CD1c-positive myeloid dendritic cell (primary cell): ENCODE measurements at regions not wholly inside any gene's neighbourhood (a gene's known extent, or its start where the extent isn't known, plus 50 kb on each side); places are given as distances from the start of the nearest gene placed in this dataset.
"Not testable (repeated sequence)": the region's sequence is repeated elsewhere in the genome, so short reads cannot be mapped to it uniquely, and the experiment has no call there.

Source experiments
- DNase-seq: peaks from one replicate; pipeline ENCODE4 v3.0.0-alpha.2; 2016; ENCODE audit errors: extremely low spot score

DNA sequence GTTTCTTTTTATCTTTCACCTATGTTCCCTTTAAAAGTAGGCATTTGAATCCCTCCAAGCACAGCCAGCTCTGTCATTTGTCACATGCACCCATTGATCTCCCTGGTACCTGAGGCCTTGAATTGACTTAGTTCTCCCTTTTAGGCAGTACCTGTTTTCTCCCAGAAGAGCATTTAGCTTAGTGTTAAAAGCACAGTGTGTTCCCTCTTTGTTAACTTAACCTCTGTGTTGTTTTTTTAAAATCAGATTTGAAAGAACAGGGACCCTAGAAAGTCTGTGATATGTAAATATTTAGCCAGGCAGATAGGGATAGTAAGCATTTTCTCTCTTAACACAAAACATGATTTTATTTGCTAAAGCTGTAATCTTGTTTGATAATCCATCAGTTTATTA, 113.8 kb upstream of the SPATA31D4 start:
- no peak for DNase-seq

GRCh38 chr9:81814794-81815464, 113.3 kb upstream of the SPATA31D4 start:
- no peak for DNase-seq

DNA sequence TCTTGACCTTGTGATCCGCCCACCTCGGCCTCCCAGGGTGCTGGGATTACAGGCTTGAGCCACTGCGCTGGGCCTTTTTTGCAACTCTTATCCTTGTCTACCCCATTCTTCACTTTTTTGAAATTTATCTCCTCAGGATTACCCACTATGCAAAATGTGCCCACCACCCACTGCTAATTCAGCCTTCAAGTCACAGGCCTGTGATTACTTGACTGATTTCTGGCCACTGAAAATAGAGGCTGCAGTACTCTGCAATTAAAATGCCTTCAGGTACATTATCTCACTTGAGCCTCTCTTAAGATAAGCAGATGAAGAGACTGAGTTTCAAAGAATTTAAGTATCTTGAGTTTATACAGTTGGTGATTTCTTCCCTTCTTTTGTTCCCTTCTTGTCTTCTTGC, 112.4 kb upstream of the SPATA31D4 start:
- no peak for DNase-seq

- DNase-seq, result no peak
Observed at GRCh38 chr9:81819155-81819554, 109.1 kb upstream of the SPATA31D4 start.

DNA sequence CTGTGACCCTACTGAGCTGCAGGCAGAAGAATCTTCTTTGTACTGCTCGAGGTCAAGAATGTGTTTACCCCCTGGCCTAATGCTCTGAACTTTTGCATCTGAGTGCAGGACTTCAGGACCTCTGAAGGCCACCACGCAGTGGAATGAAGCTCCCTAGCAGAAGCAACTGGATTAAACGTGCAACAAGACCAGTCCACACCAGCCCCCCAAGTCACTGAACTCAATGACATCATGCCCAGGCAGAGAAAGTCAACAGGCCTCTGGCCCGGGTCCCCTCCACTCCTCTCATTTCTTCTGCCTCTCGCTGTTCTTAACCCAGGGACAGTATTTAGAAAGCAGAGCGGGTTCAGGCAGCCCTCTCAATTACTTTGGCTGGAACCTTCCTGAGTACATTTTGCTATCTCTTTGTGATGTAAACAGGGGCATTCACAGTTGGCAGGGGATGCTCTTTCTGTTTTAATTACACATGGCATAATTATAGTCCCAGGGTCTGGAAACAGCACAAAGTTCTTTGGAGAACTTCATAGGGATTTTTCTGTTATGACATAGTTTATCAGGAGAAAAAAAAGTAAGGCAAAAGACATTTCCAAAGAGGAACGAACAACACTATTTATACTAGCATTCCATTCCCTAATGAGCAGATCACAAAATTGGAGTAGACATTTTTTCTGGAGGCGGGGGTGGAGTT, 108.2 kb upstream of the SPATA31D4 start:
- DNase-seq, result no peak

GRCh38 chr9:81822301-81822865, 105.8 kb upstream of the SPATA31D4 start:
- DNase-seq, result no peak

DNA sequence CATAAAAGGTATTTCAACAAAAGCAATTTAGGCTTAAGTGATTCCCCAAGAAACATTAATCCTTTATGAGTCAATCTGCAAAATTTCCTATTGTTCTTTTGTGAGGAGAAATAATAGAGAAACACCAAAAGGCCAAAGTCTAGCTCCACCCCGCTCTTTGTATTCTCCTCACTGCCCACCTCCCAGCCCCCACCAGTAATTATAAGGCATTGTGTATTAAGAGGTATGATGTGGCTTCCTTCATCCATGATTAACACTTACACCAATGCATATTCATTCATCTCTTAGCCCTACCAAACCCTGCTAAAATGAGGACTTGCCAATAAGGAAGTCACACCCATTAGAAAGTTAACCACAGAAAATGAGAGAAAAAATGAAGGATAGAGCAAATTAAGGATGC, 105.3 kb upstream of the SPATA31D4 start:
- no peak for DNase-seq

DNA sequence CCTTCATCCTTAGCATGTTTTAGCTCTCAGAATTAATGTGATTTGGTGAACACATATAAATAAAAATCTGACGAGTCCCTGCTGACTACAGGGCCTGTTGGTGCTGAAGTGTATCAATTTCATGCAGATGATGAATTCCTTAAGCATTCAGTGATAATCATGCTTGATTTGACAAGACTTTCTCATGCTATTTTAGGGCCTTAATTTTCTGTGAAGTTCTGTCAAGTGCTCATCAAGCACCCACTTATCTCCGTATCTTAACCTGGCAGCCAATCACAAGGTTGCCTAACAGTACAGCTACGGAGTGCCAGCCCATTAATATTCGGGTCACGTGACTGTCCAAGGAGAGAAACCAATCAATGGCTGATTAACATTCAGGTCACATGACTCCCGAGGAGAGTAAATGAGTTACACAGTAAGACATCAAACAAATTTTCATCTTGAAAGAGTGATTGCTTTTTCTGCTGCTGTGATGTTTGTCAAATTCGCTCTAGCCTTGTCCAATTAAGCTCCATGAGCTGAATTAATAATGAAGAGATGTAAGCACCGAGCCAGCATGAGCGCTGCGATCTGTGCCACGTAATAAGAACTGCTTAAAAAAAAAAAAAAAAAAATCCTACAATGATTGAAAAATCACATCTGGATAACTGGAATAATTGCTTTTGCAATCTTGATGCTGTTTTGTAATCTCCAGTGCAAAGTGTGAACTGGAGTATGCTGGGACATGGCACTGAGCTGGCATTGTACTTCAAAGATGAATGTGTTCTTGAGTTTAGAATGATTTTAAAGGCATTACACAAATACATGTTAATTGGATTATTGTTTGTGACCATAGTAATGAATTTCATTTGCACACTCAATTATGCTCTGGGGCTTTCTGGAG, 104.3 kb upstream of the SPATA31D4 start:
- no peak for DNase-seq

GRCh38 chr9:81824802-81825730, 103.2 kb upstream of the SPATA31D4 start:
- DNase-seq, result no peak

DNA sequence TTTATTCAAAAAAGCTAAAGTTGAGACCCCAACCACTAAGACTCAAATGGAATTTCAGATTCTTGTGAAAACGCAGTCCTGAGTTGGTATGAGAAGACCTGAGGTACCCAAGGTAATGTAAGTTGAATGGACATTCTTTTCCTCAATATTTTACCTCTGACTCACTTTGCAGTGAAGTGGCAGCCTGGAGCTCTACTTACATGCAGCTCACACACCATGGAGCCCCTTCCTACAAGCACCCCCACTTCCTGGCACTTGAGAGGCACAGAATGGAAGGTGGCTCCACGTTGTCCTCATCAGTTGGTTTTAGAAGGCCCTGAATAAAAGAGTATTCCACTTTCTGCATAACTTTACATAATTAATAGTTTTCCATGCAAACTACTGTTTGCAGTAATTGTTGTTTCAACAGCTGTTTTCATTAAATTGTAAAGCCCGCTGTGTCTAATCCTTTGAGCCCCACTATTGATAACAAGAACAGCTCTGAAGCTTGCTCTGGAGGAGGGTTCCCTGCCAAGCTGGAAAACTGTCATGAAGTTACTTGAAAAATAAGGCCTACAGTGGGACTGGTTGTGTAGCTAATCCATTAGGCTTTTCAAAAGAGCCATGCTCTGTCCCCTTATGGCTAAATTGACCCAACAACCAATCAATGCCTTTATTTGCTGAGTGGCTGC, 102.2 kb upstream of the SPATA31D4 start:
- DNase-seq, result no peak

GRCh38 chr9:81826517-81826906, 101.7 kb upstream of the SPATA31D4 start:
- DNase-seq, result no peak

DNA sequence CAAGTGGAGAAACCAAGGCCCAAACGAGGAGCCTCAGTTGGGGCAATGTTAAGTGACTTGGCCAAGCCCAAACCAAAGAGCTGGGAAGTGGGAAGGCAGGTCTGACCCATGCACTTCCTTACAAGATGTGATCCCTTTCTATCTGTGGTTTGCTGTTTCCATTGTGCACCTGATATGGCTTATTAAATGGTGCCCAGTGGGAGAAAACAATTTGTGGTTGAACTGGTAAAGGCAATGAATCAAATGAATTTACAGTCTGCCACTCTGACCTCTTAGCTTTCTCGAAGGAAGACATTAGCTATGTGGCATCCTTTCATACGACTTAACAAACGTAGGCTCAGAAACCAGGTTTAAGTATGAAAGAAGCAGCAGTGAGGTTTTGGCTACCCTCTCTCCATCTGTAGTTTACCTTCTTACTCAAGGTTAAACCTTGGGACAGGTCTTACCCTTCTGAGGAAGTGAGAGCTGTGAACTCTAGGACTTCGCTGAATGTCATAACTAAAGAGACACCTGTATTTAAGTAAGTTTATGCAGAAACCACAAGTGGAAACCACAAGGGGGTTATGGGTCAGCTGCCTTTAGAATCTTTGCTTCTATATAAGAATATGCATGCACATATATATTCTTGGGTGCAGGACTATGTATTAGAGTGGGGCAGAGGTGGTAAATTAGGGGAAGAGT, 100.5 kb upstream of the SPATA31D4 start:
- DNase-seq, result no peak

GRCh38 chr9:81829195-81829882, 98.9 kb upstream of the SPATA31D4 start:
- no peak for DNase-seq

- DNase-seq, result not testable (repeated sequence)
Observed at GRCh38 chr9:81830431-81830830, 97.8 kb upstream of the SPATA31D4 start.

- no peak for DNase-seq
Observed at GRCh38 chr9:81832571-81833285, 95.5 kb upstream of the SPATA31D4 start.

- no peak for DNase-seq
Observed at GRCh38 chr9:81833563-81834345, 94.5 kb upstream of the SPATA31D4 start.

DNA sequence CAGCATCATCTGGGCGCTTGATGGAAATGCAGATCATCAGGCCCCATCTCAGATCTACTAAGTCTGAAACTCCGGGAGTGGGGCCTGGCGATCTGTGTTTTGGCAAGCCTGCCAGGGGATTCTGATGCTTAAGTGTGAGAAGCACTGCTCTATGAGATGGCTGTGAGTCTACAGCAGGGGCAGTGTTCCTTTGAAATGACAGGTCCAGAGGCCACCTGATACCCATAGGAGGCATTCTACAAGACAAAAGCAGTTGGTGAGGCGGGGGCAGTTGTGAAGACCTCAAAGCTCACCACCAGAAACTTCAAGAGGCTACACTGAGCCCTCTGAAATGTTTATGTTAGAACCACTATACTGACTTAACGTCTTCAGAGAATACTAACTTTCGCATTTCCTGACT, 86.9 kb upstream of the SPATA31D4 start:
- DNase-seq, result no peak

DNA sequence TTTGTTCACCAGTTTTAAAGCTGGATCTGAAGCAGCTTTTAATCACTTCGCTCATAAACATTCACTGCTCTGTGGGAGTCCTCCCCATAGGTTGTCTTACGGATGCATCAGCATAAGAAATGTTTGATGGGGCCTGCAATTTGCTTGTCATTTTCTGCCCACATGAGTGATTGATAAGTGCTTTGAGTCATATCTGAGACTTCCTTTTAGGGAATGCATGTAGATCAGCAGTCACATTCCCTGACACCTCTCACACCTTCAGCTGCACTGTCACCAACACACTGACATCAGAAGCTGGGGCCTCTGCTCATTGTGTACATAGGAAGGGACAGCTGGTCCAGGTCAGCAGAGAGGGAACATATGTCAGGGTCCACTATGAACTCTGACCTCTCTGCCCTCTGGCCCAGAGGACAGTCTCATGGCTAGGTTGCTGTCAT, 84.1 kb upstream of the SPATA31D4 start:
- no peak for DNase-seq
